ENCODE measurements at regions not wholly inside any gene's neighbourhood (a gene's known extent, or its start where the extent isn't known, plus 50 kb on each side); places are given as distances from the start of the nearest gene placed in this dataset.
"Not testable (repeated sequence)": the region's sequence is repeated elsewhere in the genome, so short reads cannot be mapped to it uniquely, and the experiment has no call there.

GRCh38 chrX:94302446-94302845 lies 628.4 kb downstream of the FAM133A start:
- DNase-seq (ENCODE audit: low spot score in 2 of 2): no peak
- FAIRE-seq: no peak

GRCh38 chrX:94329182-94329581 lies 655.2 kb downstream of the FAM133A start:
- DNase-seq (ENCODE audit: low spot score in 2 of 2): no peak
- no peak for FAIRE-seq

- not testable (repeated sequence) for FAIRE-seq
Measured at GRCh38 chrX:94341730-94342129, 667.7 kb downstream of the FAM133A start.

GRCh38 chrX:94361241-94361640 lies 687.2 kb downstream of the FAM133A start:
- no peak for FAIRE-seq
- no peak for DNase-seq (ENCODE audit: low spot score in 2 of 2)

More at GRCh38 chrX:94341730-94342129, 667.7 kb downstream of the FAM133A start:
- not testable (repeated sequence) for DNase-seq (ENCODE audit: low spot score in 2 of 2)

DNA sequence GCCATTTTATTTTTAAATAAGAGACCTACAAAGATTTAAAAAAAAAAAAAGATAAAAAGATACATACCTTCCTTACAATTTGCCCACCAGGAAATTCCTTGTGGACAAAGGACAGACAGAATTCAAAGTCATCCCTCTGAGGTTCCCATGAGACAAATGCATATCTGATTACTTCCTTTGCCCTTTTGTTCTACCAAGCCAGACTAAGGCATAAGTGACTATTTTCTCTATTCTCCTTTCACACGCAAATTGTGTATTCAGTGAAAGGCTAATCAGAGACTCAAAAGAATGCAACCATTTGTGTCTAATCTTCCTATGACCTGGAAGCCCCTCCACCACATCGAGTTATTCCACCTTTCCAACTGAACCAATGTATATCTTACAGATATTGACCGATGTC lies 691.7 kb downstream of the FAM133A start:
- DNase-seq (ENCODE audit: low spot score in 2 of 2) (no peak), FAIRE-seq (no peak)

GRCh38 chrX:94366616-94367015 lies 692.6 kb downstream of the FAM133A start:
- FAIRE-seq: no peak
- no peak for DNase-seq (ENCODE audit: low spot score in 2 of 2)

GRCh38 chrX:94389044-94389443 lies 715.0 kb downstream of the FAM133A start:
- FAIRE-seq (no peak), DNase-seq (ENCODE audit: low spot score in 2 of 2) (no peak)

DNA sequence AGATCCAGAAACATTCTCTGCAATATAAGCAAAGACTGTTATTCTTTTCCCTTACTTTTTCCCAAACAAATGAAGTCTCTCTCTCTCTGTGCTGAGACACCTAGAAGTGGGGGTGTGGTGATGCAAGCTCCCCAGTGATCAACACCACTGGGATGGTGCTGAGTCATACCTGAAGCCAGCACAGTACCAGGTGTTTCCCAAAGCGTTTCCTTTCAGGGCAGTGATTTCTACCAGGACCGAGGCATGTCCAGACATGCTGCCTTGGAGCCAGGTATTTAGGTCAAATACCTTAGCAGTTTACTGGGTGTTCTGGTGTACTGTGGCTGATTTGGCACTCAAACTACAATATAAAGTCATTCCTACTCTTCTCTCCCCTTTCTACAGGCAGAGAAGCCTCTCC lies 726.5 kb downstream of the FAM133A start:
- no peak for DNase-seq (ENCODE audit: low spot score in 2 of 2)
- no peak for FAIRE-seq

DNA sequence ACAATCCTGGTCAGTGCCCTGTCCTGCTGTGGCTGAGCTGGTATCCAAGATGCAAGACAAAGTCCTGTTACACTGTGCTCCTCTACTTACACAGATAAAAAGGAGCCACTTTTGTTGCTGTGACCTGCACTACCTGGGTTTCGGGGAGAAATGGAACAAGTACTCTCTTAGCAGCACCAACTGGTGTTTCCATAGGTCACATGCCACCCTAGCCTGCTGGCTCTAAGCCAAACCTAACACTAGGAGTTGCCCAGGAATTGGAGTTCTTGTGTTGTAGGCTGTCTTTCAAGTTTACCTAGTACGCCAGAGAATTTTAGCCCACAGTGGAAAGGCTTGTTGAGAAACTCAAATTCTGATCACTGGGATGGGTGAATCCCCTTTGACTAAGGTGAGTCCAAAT lies 727.4 kb downstream of the FAM133A start:
- no peak for FAIRE-seq
- DNase-seq (ENCODE audit: low spot score in 2 of 2): no peak

DNA sequence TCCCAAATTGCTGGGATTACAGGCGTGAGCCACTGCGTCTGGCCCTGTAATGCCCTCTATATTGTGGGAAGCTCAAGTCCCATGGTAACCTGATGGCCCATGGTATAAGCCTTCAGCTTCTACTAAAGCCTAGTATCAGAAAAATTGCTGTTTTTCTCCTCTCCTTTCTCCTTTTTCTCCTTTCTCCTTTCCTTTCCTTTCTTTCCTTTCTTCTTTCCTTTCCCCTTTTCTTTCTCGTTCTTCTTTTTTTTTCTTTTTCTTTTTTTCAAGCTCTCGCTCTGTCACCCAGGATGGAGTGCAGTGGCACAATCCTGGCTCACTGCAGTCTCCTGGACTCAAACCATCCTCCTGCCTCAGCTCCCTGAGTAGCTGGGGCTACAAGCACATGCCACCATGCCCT lies 740.7 kb downstream of the FAM133A start:
- FAIRE-seq: no peak
- DNase-seq (ENCODE audit: low spot score in 2 of 2): no peak

GRCh38 chrX:94418065-94418464 lies 744.1 kb downstream of the FAM133A start:
- FAIRE-seq (peak; percentile 57), DNase-seq (ENCODE audit: low spot score in 2 of 2) (no peak)

DNA sequence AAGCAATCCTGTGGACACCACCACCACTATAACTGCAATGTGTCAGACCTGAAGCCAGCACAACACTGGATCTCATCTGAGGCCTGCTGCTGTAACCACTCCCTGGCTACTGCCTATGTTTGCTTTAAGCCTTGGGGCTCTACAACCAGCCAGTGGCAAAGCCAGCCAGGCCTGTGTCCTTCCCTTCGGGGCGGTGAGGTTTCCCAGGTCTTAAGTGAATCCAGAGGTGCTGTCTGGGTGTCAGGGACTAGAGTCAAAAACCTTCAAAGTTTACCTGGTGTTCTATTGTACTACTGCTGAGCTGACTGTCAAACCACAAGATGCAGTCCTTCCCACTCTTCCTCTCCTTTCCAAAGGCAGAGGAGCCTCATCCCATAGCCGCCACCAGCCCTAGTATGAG lies 750.5 kb downstream of the FAM133A start:
- FAIRE-seq (no peak), DNase-seq (ENCODE audit: low spot score in 2 of 2) (no peak)

DNA sequence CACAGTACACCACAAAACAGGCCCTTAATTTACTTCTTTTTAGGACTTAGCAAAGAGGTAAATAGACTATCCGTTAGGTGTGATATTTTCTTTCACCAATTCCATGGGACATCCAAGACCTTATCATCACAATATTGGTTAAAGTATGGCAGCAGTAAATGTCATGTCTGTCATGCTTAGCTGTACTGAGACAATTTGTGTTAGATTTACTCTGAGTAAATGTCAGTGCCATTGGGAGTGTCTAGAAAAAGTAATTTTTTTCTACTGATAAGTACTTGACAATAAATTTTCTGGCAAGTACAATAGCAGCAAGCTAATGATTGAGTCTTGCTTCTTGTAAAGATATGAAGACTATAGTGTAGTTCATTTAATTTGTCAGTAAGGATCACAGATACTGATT lies 756.1 kb downstream of the FAM133A start:
- FAIRE-seq (no peak), DNase-seq (ENCODE audit: low spot score in 2 of 2) (no peak)

DNA sequence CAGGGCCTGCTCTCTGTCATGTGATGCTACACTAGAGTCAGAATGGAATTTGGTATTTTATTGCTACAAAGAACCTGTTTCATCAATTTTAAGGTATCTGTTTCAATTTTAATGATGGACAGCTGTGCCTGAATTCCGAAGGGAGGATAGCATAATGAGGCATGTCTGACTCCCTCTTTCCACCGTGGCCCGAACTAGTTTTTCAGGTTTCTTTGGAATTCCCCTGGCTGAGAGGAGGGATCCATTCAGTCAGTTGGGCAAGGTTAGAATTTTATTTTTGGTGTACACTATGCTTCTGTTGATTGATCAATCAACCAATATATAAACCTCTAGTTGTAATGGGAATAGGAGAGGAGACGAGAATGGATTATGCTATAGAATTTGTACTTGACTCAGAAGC lies 761.8 kb downstream of the FAM133A start:
- DNase-seq (ENCODE audit: low spot score in 2 of 2) (no peak), FAIRE-seq (no peak)

DNA sequence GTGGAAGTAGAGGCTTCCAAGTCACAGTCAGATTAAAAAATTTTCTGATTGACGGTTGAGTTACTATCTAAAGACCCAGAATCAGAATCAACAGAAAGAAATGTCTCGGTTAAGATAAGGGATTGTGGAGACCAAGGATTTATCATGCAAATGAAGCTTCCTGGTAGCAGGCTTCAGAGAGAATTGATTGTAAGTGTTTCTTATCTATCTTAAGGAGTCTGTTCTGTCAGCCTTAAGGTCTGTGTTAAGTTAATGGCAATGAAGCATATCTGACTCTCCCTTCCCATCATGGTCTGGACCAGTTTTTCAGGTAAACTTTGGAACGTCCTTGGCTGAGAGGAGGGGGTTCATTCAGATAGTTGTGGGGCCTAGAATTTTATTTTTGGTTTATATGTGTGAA lies 780.2 kb downstream of the FAM133A start:
- DNase-seq (ENCODE audit: low spot score in 2 of 2): no peak
- FAIRE-seq: no peak

DNA sequence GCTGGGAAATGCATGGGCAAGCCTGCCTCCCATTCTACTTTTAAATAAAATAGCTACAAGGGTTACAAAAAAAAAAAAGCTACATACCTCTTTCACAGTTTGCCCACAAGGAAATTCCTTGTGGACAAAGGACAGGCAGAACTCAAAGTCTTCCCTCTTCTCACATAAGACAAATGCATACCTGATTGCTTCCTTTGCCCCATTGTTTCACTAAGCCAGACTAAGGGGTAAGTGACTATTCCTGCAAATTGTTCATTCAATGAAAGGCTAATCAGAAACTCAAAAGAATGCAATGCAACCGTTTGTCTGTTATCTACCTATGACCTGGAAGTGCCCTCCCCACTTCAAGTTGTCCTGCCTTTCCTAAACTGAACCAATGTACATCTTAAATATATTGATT lies 780.6 kb downstream of the FAM133A start:
- no peak for DNase-seq (ENCODE audit: low spot score in 2 of 2)
- no peak for FAIRE-seq

GRCh38 chrX:94455782-94456181 lies 781.8 kb downstream of the FAM133A start:
- FAIRE-seq (no peak), DNase-seq (ENCODE audit: low spot score in 2 of 2) (no peak)

GRCh38 chrX:94492541-94492940 lies 818.5 kb downstream of the FAM133A start:
- FAIRE-seq: no peak
- no peak for DNase-seq (ENCODE audit: low spot score in 2 of 2)

GRCh38 chrX:94493405-94493804 lies 819.4 kb downstream of the FAM133A start:
- DNase-seq (ENCODE audit: low spot score in 2 of 2) (no peak), FAIRE-seq (no peak)

DNA sequence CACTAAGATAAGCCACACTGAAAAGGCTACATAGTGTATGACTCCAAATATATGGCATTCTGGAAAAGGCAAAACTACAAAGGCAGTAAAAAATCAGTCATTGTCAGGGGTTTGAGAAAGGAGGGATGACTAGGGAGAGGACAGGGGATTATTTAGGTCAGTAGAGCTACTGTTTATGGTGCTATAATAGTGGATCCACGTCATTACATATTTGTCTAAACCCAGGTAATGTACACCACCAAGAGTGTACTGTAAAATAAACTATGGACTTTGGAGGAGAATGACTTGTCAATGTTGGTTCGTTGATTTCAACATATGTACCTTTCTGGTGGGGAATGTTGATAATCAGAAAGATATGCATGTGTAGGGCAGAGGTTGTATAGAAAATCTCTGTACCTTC lies 837.6 kb downstream of the FAM133A start:
- FAIRE-seq: no peak
- DNase-seq (ENCODE audit: low spot score in 2 of 2): no peak

DNA sequence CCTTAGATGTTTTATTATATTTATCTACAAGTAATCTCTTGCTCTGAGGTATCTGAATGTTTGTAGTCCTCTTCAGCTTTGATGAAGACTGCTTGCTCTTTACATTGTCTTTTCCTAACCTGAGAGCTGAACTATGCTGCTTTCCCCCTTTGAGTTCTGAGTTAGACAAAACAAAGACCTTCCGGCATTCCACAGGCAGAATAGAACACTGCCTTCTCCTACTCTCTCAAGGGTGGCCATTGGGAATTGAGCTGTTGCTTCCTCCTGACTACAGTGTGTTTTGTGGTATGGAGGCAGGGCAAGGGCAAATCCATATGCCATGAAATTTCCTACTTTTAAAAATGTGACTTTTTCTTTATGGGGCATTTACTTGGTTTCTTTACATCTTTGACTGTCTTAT lies 841.0 kb downstream of the FAM133A start:
- DNase-seq (ENCODE audit: low spot score in 2 of 2) (no peak), FAIRE-seq (no peak)

GRCh38 chrX:94524867-94525266 lies 850.9 kb downstream of the FAM133A start:
- DNase-seq (ENCODE audit: low spot score in 2 of 2) (no peak), FAIRE-seq (no peak)

- no peak for FAIRE-seq
- no peak for DNase-seq (ENCODE audit: low spot score in 2 of 2)
Measured at GRCh38 chrX:94545722-94546121, 871.7 kb downstream of the FAM133A start.

DNA sequence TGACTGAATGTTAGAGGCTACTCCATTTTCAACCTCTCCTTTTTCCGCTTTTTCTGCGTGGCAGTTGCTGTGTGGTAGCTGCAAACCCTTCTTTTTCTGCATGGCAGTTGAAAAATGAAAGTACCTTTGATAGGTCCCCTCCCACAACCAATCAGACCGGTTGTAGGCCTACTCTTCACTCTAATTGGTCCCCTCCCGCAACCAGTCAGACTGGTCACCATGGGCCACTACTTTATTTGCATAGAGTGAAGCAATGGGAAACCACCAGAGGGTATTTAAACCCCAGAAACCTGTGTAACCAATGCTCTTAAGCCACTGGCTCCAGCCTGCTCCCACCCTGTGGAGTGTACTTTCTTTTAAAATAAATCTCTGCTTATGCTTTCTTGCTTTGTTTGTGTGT lies 877.8 kb downstream of the FAM133A start:
- DNase-seq (ENCODE audit: low spot score in 2 of 2) (no peak), FAIRE-seq (no peak)

Measured in frontal cortex (tissue), 3 donors.